Liver (tissue), 8 donors: ENCODE measurements at regions not wholly inside any gene's neighbourhood (a gene's known extent, or its start where the extent isn't known, plus 50 kb on each side); places are given as distances from the start of the nearest gene placed in this dataset.

ENCODE experiments used
- DNase-seq: peaks from one replicate; pipeline ENCODE4 v3.0.0-alpha.2; 2017; ENCODE audit warnings: low spot score
- H3K27ac ChIP-seq, 2 donors: one replicate each; pipeline ENCODE4 v1.7.0; 2013; ENCODE audit warnings: inconsistent platforms in 2 of 2, low read length in 2 of 2, control low read depth in 1 of 2, low read depth in 1 of 2, mild to moderate bottlenecking in 1 of 2
- H3K27me3 ChIP-seq, 4 donors: one replicate each; pipeline versions ENCODE4 v1.6.1 to v1.7.0; 2013; ENCODE audit warnings: low read length in 3 of 4, inconsistent platforms in 1 of 4, mild to moderate bottlenecking in 1 of 4, moderate library complexity in 1 of 4; ENCODE audit not compliant: control insufficient read depth in 4 of 4, insufficient read depth in 4 of 4
- H3K36me3 ChIP-seq, 4 donors: one replicate each; pipeline versions ENCODE4 v1.6.1 to v1.7.0; 2013; ENCODE audit warnings: low read length in 3 of 4, mild to moderate bottlenecking in 3 of 4, low read depth in 1 of 4, moderate library complexity in 1 of 4; ENCODE audit not compliant: control insufficient read depth in 4 of 4, insufficient read depth in 3 of 4
- H3K4me1 ChIP-seq, 4 donors: one replicate each; pipeline versions ENCODE4 v1.6.1 to v1.7.0; 2013; ENCODE audit warnings: low read length in 3 of 4, mild to moderate bottlenecking in 3 of 4, moderate library complexity in 1 of 4; ENCODE audit not compliant: control insufficient read depth in 4 of 4, insufficient read depth in 4 of 4
- H3K4me3 ChIP-seq, 3 donors: one replicate each; pipeline versions ENCODE4 v1.6.1 to v1.7.0; 2013; ENCODE audit warnings: low read length in 3 of 3, control low read depth in 1 of 3, low read depth in 1 of 3, mild to moderate bottlenecking in 1 of 3
- H3K9ac ChIP-seq, 2 donors: one replicate each; pipeline ENCODE4 v1.7.0; 2013; ENCODE audit warnings: low read length in 2 of 2, mild to moderate bottlenecking in 2 of 2, moderate library complexity in 2 of 2, control low read depth in 1 of 2, low read depth in 1 of 2
- H3K9me3 ChIP-seq, 4 donors: one replicate each; pipeline versions ENCODE4 v1.6.1 to v1.7.0; 2013; ENCODE audit warnings: low read length in 3 of 4; ENCODE audit not compliant: control insufficient read depth in 4 of 4
- ATF3 ChIP-seq: IDR thresholded peaks from 2 replicates; pipeline ENCODE4 v1.6.1; 2016; ENCODE audit warnings: antibody characterized with exemption
- CTCF ChIP-seq: fragments of 150-350 bp; IDR thresholded peaks from 2 replicates; pipeline ENCODE4 v1.5.1; 2017; ENCODE audit warnings: improper control_type of control experiment, low read depth, low read length; ENCODE audit not compliant: missing input control
- EGR1 ChIP-seq, 2 donors: IDR thresholded peaks; 2 replicates each; pipeline ENCODE4 v1.6.1; 2016 to 2018; ENCODE audit warnings: antibody characterized with exemption in 2 of 2, low read depth in 2 of 2
- FOXA1 ChIP-seq: IDR thresholded peaks from 2 replicates; pipeline ENCODE4 v1.6.1; 2016; ENCODE audit warnings: antibody characterized with exemption
- FOXA2 ChIP-seq: IDR thresholded peaks from 2 replicates; pipeline ENCODE4 v1.6.1; 2016; ENCODE audit warnings: antibody characterized with exemption
- GABPA ChIP-seq, 2 donors: IDR thresholded peaks in 1 of 2; conservative IDR thresholded peaks in 1 of 2; 2 replicates each; pipeline ENCODE4 v1.6.1; 2016; ENCODE audit warnings: antibody characterized with exemption in 2 of 2, mild to moderate bottlenecking in 1 of 2, moderate library complexity in 1 of 2
- HNF4A ChIP-seq, 2 donors: conservative IDR thresholded peaks; 2 replicates each; pipeline ENCODE4 v1.6.1; 2016; ENCODE audit warnings: antibody characterized with exemption in 2 of 2, mild to moderate bottlenecking in 2 of 2
- HNF4G ChIP-seq: IDR thresholded peaks from 2 replicates; pipeline ENCODE4 v1.6.1; 2016; ENCODE audit warnings: antibody characterized with exemption
- JUND ChIP-seq, 2 donors: IDR thresholded peaks; 2 replicates each; pipeline ENCODE4 v1.6.1; 2016; ENCODE audit warnings: antibody characterized with exemption in 2 of 2
- MAX ChIP-seq: IDR thresholded peaks from 2 replicates; pipeline ENCODE4 v1.6.1; 2016; ENCODE audit warnings: antibody characterized with exemption
- NR2F2 ChIP-seq: IDR thresholded peaks from 2 replicates; pipeline ENCODE4 v1.6.1; 2016; ENCODE audit warnings: antibody characterized with exemption
- RAD21 ChIP-seq, 2 donors: IDR thresholded peaks; 2 replicates each; pipeline ENCODE4 v1.6.1; 2016; ENCODE audit warnings: antibody characterized with exemption in 2 of 2, mild to moderate bottlenecking in 2 of 2
- RXRA ChIP-seq, 2 donors: IDR thresholded peaks; 2 replicates each; pipeline ENCODE4 v1.6.1; 2017 to 2018; ENCODE audit warnings: antibody characterized with exemption in 2 of 2, mild to moderate bottlenecking in 1 of 2
- SP1 ChIP-seq: IDR thresholded peaks from 2 replicates; pipeline ENCODE4 v1.6.1; 2018; ENCODE audit warnings: antibody characterized with exemption, mild to moderate bottlenecking
- TAF1 ChIP-seq: conservative IDR thresholded peaks from 2 replicates; pipeline ENCODE4 v1.6.1; 2016; ENCODE audit warnings: antibody characterized with exemption, mild to moderate bottlenecking
- YY1 ChIP-seq: IDR thresholded peaks from 2 replicates; pipeline ENCODE4 v1.6.1; 2016; ENCODE audit warnings: antibody characterized with exemption, mild to moderate bottlenecking
- WGBS: extraction: QIAGEN DNeasy Blood & Tissue Kit; methylation state at CpG from one replicate; pipeline ENCODE4 v1.1.7; 2013; 5-methylcytosine and 5-hydroxymethylcytosine counted together
- TF ChIP-seq, protein P1 (sequence below): IDR thresholded peaks from 2 replicates; pipeline ENCODE4 v1.6.1; 2016; ENCODE audit warnings: antibody characterized with exemption, mild to moderate bottlenecking
- TF ChIP-seq, protein P2 (sequence below): IDR thresholded peaks from 2 replicates; pipeline ENCODE4 v1.6.1; 2016; ENCODE audit warnings: antibody characterized with exemption
- donor health status: healthy.
- donor health status: healthy.
- donor health status: healthy.
- donor health status: healthy.
- donor health status: healthy.

GRCh38 chr2:187232749-187233148 is 215.3 kb downstream of the CALCRL start:
- H3K9me3 ChIP-seq, result no peaks in the 10 kb centered on the region
- H3K27me3 ChIP-seq, result no peaks in the 10 kb centered on the region
- no peak overlapping the region for H3K9ac ChIP-seq
- no peak overlapping the region for H3K4me3 ChIP-seq
- no peak overlapping the region for H3K27ac ChIP-seq
- no peaks in the 10 kb centered on the region for H3K4me1 ChIP-seq
- no peak for DNase-seq
- WGBS, result 86% methylated on average over 1 of the region's 1 CpG
- no peaks in the 10 kb centered on the region for H3K36me3 ChIP-seq
- TF ChIP-seq FOXA2 (no peak), CTCF (no peak), JUND (IDR thresholded peaks at IDR 0.05) (no peak), ATF3 (no peak), MAX (no peak), EGR1 (IDR thresholded peaks at IDR 0.05; ENCODE audit: low read depth in 2 of 2) (no peak), RXRA (IDR thresholded peaks at IDR 0.05) (no peak), YY1 (no peak), SP1 (no peak), NR2F2 (no peak), GABPA (IDR thresholded peaks at IDR 0.05 in 1 of 2, conservative IDR thresholded peaks at IDR 0.05 in 1 of 2) (no peak), HNF4A (conservative IDR thresholded peaks at IDR 0.05) (no peak), HNF4G (no peak)
- TF ChIP-seq, protein P1, sequence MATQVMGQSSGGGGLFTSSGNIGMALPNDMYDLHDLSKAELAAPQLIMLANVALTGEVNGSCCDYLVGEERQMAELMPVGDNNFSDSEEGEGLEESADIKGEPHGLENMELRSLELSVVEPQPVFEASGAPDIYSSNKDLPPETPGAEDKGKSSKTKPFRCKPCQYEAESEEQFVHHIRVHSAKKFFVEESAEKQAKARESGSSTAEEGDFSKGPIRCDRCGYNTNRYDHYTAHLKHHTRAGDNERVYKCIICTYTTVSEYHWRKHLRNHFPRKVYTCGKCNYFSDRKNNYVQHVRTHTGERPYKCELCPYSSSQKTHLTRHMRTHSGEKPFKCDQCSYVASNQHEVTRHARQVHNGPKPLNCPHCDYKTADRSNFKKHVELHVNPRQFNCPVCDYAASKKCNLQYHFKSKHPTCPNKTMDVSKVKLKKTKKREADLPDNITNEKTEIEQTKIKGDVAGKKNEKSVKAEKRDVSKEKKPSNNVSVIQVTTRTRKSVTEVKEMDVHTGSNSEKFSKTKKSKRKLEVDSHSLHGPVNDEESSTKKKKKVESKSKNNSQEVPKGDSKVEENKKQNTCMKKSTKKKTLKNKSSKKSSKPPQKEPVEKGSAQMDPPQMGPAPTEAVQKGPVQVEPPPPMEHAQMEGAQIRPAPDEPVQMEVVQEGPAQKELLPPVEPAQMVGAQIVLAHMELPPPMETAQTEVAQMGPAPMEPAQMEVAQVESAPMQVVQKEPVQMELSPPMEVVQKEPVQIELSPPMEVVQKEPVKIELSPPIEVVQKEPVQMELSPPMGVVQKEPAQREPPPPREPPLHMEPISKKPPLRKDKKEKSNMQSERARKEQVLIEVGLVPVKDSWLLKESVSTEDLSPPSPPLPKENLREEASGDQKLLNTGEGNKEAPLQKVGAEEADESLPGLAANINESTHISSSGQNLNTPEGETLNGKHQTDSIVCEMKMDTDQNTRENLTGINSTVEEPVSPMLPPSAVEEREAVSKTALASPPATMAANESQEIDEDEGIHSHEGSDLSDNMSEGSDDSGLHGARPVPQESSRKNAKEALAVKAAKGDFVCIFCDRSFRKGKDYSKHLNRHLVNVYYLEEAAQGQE, result no peak
- TF ChIP-seq, protein P2, sequence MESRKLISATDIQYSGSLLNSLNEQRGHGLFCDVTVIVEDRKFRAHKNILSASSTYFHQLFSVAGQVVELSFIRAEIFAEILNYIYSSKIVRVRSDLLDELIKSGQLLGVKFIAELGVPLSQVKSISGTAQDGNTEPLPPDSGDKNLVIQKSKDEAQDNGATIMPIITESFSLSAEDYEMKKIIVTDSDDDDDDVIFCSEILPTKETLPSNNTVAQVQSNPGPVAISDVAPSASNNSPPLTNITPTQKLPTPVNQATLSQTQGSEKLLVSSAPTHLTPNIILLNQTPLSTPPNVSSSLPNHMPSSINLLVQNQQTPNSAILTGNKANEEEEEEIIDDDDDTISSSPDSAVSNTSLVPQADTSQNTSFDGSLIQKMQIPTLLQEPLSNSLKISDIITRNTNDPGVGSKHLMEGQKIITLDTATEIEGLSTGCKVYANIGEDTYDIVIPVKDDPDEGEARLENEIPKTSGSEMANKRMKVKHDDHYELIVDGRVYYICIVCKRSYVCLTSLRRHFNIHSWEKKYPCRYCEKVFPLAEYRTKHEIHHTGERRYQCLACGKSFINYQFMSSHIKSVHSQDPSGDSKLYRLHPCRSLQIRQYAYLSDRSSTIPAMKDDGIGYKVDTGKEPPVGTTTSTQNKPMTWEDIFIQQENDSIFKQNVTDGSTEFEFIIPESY, result no peak

GRCh38 chr2:187230088-187230487 is 218.0 kb downstream of the CALCRL start:
- Histone ChIP-seq H3K4me1 (no peaks in the 10 kb centered on the region), H3K27ac (no peak overlapping the region), H3K4me3 (no peak overlapping the region), H3K27me3 (no peaks in the 10 kb centered on the region), H3K36me3 (no peaks in the 10 kb centered on the region), H3K9ac (no peak overlapping the region), H3K9me3 (no peaks in the 10 kb centered on the region)
- no peak for DNase-seq
- WGBS, result 84% methylated on average over 3 of the region's 3 CpGs
- no peak for TF ChIP-seq MAX
- no peak for TF ChIP-seq ATF3
- TF ChIP-seq FOXA2, result no peak
- no peak for TF ChIP-seq JUND (IDR thresholded peaks at IDR 0.05)
- TF ChIP-seq, protein P2, result no peak
- TF ChIP-seq SP1, result no peak
- no peak for TF ChIP-seq RAD21 (IDR thresholded peaks at IDR 0.05)
- TF ChIP-seq GABPA (IDR thresholded peaks at IDR 0.05 in 1 of 2, conservative IDR thresholded peaks at IDR 0.05 in 1 of 2), result no peak
- TF ChIP-seq FOXA1, result no peak
- no peak for TF ChIP-seq YY1
- TF ChIP-seq HNF4G, result no peak
- no peak for TF ChIP-seq CTCF
- TF ChIP-seq TAF1, result no peak
- no peak for TF ChIP-seq EGR1 (IDR thresholded peaks at IDR 0.05; ENCODE audit: low read depth in 2 of 2)
- TF ChIP-seq HNF4A (conservative IDR thresholded peaks at IDR 0.05), result no peak
- TF ChIP-seq NR2F2, result no peak
- no peak for TF ChIP-seq RXRA (IDR thresholded peaks at IDR 0.05)
